Esophagus squamous epithelium (tissue), 4 donors: ENCODE measurements at regions not wholly inside any gene's neighbourhood (a gene's known extent, or its start where the extent isn't known, plus 50 kb on each side); places are given as distances from the start of the nearest gene placed in this dataset.

ENCODE experiments used
- CTCF ChIP-seq, 6 experiments: fragments of 450-650 bp in 4 of 6; fragments of 200-600 bp in 2 of 6; sonication (generic) in 2 of 6; IDR thresholded peaks; one replicate each; pipeline ENCODE4 v1.5.1; 2016 to 2019; ENCODE audit warnings: antibody characterized with exemption in 6 of 6, mild to moderate bottlenecking in 4 of 6, moderate library complexity in 4 of 6
- POLR2A ChIP-seq, 4 donors: fragments of 450-650 bp; IDR thresholded peaks; one replicate each; pipeline ENCODE4 v1.6.1; 2017; ENCODE audit warnings: antibody characterized with exemption in 4 of 4, mild to moderate bottlenecking in 4 of 4, moderate library complexity in 3 of 4

DNA sequence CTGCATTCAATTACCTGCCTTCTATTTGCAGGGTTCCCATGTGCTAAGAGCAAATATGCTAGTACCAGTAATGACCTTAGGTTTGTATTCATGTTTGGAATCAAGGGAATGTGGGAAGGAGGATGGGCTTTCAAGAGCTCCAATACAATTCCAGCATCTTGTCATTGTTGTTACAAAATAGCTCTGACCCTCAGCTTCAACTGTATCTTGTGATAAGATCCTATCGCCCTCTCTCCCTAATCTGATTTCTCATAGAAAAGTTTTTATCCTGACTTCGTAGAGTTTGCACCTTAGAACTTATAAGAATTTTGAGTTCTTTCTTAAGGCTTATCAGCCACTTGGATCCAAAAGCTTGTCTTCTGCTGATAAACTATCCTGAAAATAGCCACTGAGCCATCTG lies 749.5 kb upstream of the ACVR2A start:
- no peak for TF ChIP-seq CTCF (IDR thresholded peaks at IDR 0.05)
- TF ChIP-seq POLR2A (IDR thresholded peaks at IDR 0.05) = no peak
